Motor neuron (in vitro differentiated cells): ENCODE measurements at regions not wholly inside any gene's neighbourhood (a gene's known extent, or its start where the extent isn't known, plus 50 kb on each side); places are given as distances from the start of the nearest gene placed in this dataset.
"Not testable (repeated sequence)": the region's sequence is repeated elsewhere in the genome, so short reads cannot be mapped to it uniquely, and the experiment has no call there.

Experiments
- ATAC-seq, 8 experiments: fragments of 200-7000 bp; cut with Tn5 transposase; replicated peaks in 6 of 8; 2 replicates each; pipeline ENCODE4 v1.8.0; 2021; ENCODE audit warnings: mild to moderate bottlenecking in 8 of 8, moderate library complexity in 8 of 8
- H3K27ac ChIP-seq, 2 donors: fragments of 250-450 bp; sonication (Bioruptor Pico); 2 replicates each; pipeline ENCODE4 v1.9.0; 2021; ENCODE audit warnings: antibody characterized with exemption in 2 of 2, mild to moderate bottlenecking in 2 of 2, moderate library complexity in 1 of 2
- H3K4me1 ChIP-seq, 2 donors: fragments of 250-450 bp; sonication (Bioruptor Pico); replicated peaks in 1 of 2; 2 replicates each; pipeline ENCODE4 v1.6.1; 2021; ENCODE audit warnings: antibody characterized with exemption in 2 of 2, mild to moderate bottlenecking in 2 of 2, moderate library complexity in 1 of 2
- H3K4me3 ChIP-seq, 5 donors: fragments of 250-450 bp; sonication (Bioruptor Pico); 2 replicates each; pipeline ENCODE4 v1.9.0; 2021; ENCODE audit warnings: antibody characterized with exemption in 5 of 5, mild to moderate bottlenecking in 5 of 5, moderate library complexity in 4 of 5
- WGBS, 10 experiments: fragments of 450-650 bp; shearing (Covaris generic); methylation state at CpG; one replicate each; pipeline ENCODE4 v1.0.0; 2022; 5-methylcytosine and 5-hydroxymethylcytosine counted together
- in situ Hi-C, 9 experiments: fragments of 400-800 bp; cut with MboI; loops; one replicate each; pipeline ENCODE4 v1.15.0; 2021; ENCODE audit warnings: low sequenced_read_pairs in 9 of 9, low pct_unique_long_range_greater_than_20kb in 2 of 9; ENCODE audit not compliant: unreplicated experiment in 9 of 9

DNA sequence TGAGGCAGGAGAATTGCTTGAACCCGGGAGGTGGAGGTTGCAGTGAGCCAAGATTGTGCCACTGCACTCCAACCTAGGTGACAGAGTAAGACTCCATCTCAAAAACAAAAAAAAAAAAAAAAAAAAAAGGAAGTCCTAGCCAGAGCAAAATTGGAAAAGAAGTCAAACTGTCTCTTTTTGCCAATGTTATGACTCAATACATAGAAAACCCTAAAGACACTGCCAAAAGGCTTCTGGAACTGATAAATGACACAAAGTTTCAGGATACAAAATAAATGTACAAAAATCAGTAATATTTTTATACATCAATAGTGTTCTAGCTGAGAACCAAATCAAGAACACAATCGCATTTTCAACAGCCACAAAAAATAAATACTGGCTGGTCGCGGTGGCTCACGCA is 82.5 kb upstream of the COL8A1 start:
- WGBS, 10 experiments: 33 to 100% (median 93%) methylated on average over 1 to 5 of the region's 5 CpGs; no CpG with 5 or more reads in 2 of the 10 experiments
- in situ Hi-C loops, ATAC-seq, H3K4me3 ChIP-seq, H3K27ac ChIP-seq, H3K4me1 ChIP-seq: not testable (repeated sequence)

DNA sequence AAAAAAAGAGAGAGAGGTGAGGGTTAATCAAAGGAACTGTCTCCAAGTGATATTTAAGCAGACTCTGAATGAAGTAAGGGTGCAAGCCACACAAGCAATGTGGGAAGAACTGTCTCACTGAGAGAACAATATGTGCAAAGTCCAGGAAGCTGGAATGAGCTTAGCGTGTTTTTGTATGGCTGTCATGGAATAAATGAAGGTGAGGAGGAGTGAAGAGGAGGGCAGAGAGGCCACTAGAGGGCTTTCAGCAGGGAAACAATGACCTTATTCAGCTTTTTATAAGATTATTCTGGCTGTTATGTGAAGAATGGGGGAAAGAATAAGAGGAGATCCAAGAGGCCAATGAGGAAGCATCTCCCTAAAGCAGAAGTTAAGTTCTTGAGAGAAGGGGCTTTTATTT is 86.9 kb upstream of the COL8A1 start:
- in situ Hi-C loops: no loop called here
- Histone ChIP-seq H3K4me1 (no peaks in the 10 kb centered on the region), H3K27ac (no peak overlapping the region), H3K4me3 (no peak overlapping the region)
- no peak for ATAC-seq
- WGBS, 10 experiments: 20 to 100% (median 75%) methylated on average over 1 of the region's 1 CpG; no CpG with 5 or more reads in 4 of the 10 experiments

DNA sequence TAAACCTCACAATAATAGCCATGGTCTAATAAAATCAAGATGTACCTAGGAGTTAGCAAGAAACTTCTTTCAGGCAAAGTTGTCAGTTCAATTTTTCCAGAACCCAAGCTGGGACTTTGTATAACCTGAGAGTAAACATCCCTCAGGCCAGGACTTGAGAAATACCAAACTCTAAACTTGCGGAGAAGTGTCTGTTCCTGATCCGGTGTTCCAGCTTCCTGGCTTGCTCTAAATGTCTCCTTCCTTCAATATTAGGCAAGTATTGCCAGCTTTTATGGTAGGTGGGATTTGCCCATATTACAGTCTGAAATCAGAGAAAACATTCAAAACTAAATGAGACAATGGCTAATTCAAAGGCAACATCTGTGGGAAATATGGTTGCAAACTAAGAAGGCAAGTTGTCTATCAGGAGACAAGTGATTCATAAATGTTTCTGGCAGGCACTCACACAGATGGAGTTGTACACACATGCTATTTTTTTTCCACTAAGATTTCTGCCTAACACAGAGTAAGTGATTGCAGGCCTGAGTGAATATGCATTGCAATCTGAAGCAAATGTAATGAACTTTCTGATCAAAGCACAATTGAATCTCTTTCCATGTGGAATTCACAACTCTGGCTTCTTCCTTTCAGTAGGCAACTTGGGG is 88.3 kb upstream of the COL8A1 start:
- 20 to 100% (median 80%) methylated on average over 1 to 2 of the region's 2 CpGs; no CpG with 5 or more reads in 5 of the 10 experiments for WGBS, 10 experiments
- in situ Hi-C loops: no loop called here
- Histone ChIP-seq H3K4me1 (no peaks in the 10 kb centered on the region), H3K4me3 (no peak overlapping the region), H3K27ac (no peak overlapping the region)
- peak in 3 of 8 experiments; percentile 73 to 97 (median 82) for ATAC-seq

DNA sequence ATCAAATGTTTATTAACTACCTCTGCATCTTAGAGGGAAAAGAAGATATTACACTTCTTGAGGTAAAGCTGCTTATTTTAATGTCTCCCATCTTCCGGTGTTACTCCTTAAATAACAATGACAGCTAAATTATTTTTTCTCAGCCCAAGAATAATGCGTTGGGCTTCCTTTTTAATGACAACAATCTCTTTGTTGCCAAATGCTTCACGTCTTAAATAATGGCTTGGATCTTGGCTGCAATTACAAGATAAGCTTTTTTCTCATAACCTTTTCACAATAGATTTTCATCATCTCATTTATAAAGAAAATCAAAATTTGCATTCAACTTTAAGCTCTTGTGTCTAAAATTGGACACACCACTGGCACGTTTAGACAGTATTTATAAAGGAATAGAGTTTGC is 89.2 kb upstream of the COL8A1 start:
- Histone ChIP-seq H3K4me1 (no peaks in the 10 kb centered on the region), H3K4me3 (no peak overlapping the region), H3K27ac (no peak overlapping the region)
- ATAC-seq: no peak
- in situ Hi-C loops: no loop called here
- 54 to 93% (median 68%) methylated on average over 2 to 4 of the region's 4 CpGs for WGBS, 10 experiments

DNA sequence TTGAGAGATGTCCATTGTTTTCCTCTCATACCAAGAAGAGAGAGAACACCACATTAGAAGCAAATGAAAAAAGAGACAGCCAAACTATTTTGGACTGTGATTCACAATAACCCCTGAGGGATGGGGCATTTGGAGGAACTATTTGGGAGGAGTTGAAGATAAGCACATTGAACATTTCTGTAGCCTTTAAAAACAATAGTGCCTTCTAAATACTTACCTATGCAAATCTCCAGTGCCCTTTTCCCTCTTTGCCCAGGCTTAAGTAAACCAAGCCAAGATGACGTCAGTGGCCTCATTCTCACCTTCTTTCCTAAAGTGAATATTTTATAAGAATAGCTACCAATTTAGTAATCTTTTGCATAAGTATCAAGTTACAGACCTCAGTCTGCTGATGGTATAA is 89.7 kb upstream of the COL8A1 start:
- 80 to 100% (median 83%) methylated on average over 1 of the region's 1 CpG; no CpG with 5 or more reads in 5 of the 10 experiments for WGBS, 10 experiments
- Histone ChIP-seq H3K4me1 (no peaks in the 10 kb centered on the region), H3K27ac (no peak overlapping the region), H3K4me3 (no peak overlapping the region)
- in situ Hi-C loops: no loop called here
- ATAC-seq: no peak

DNA sequence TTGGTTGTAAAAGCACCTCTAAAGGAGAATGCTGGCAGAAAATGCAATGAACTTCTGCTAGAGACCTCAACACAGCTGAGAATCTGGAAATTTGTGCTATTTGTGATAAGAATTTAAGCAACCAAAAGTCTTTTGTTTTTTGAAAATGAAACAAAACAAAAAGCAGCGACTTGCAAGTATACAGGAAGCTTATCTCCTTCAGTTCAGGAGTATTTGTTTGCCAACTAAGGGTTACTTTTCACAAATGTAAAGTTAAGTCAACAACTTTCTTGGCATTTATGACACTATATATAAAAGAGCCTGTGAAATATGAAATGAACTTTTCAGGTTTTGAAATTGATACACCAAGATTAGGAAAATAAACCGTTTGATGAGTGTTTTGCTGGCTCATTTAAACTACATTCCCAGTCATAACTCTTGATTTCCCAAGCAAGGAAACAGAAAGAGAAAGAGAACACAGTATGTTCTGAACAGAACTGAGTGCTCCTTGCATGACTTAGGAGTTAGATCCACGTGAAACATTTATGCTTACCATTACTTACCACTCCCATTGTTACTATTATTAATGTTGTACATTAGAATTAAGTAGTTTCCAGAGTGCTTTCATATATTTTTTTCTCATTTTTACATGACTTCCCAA is 92.3 kb upstream of the COL8A1 start:
- 25 to 62% (median 48%) methylated on average over 2 to 3 of the region's 3 CpGs for WGBS, 10 experiments
- Histone ChIP-seq H3K27ac (no peak overlapping the region), H3K4me3 (no peak overlapping the region), H3K4me1 (no peaks in the 10 kb centered on the region)
- in situ Hi-C loops: no loop called here
- ATAC-seq: no peak

DNA sequence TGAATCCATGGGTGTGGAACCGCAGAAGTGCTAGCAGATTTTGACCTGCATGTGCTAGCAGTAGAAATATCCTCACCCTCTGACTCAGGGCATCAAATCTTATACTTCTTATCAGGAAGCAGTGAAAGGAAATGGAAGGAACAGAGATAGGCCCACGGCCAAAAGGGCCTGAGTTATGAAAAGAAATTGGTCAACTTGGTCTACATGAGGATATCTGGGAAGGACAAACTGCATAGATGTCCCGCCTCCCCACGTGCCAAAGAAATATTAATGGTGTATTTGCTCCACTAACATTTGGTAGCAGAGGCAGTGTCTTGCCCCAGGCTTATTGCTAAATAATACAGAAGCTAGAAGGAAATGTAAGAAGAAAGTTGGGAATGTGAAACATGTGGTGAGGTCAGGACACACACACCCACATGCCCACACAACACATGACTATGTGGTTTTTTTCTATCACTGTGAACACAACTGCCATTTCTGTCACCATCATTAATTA is 93.6 kb upstream of the COL8A1 start:
- Histone ChIP-seq H3K27ac (no peak overlapping the region), H3K4me1 (no peaks in the 10 kb centered on the region), H3K4me3 (no peak overlapping the region)
- 7 to 95% (median 73%) methylated on average over 1 to 4 of the region's 4 CpGs; no CpG with 5 or more reads in 1 of the 10 experiments for WGBS, 10 experiments
- in situ Hi-C loops: no loop called here
- ATAC-seq: peak in 3 of 8 experiments; percentile 93 to 95 (median 94)

DNA sequence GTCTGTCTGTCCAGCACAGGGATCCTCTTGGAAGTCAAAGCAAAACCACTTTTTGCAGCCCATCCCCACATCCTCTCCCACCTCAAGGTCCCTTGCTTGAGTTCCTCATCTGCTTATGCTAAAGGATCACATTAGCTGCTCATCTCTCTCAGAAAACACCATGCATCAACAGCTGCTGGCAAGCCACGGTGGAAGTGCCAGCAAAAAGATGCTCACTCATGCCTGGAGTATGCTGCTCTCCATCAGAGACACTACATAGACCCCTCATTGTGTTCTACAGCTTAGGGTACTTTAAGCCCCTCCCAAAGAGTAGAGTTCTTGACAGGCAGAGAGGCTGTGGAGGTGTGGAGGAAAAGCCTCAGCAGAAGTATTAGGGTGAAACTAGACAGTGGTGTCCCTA is 94.6 kb upstream of the COL8A1 start:
- Histone ChIP-seq H3K27ac (no peak overlapping the region), H3K4me3 (no peak overlapping the region), H3K4me1 (no peaks in the 10 kb centered on the region)
- in situ Hi-C loops: no loop called here
- ATAC-seq: no peak
- WGBS, 10 experiments: 0% methylated on average over 1 of the region's 1 CpG; no CpG with 5 or more reads in 8 of the 10 experiments

DNA sequence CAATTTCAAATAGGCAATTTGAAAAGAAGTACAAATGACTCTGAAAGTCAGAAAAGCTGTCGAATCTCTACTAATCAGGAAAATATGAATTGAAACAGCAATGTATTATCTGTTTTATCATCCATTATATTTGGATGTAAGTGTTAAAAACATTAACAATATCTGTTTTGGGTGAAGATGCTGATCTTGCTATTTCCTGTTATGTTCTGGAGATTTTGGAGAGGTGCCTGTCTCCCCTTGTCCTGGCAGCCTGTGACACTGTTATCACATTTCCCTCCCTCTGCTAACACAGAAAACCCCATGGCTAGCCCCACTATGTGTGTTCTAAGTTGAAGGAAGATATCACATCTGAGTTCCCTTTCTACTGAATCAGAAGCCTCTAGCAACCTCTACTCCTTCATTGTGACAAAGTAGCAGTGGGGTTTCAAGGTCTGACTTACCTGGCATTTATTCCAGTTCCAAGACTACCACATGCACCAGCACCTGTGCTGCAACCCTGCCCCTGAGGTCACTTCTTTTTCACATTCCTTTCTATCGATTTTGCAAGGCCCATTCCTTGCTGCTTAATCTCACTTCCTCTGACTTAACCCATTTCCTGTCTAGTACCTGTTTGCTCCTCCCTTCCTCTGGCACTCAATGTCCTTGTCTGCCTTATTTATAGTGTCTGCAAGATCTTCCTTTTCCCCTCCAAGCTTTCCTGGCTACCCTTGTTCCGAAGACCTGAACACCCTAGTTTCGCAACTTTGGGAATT is 95.5 kb upstream of the COL8A1 start:
- H3K4me1 ChIP-seq: no peaks in the 10 kb centered on the region
- no peak for ATAC-seq
- no peak overlapping the region for H3K27ac ChIP-seq
- 39 to 92% (median 70%) methylated on average over 2 to 4 of the region's 4 CpGs for WGBS, 10 experiments
- in situ Hi-C loops: no loop called here
- H3K4me3 ChIP-seq: no peak overlapping the region

DNA sequence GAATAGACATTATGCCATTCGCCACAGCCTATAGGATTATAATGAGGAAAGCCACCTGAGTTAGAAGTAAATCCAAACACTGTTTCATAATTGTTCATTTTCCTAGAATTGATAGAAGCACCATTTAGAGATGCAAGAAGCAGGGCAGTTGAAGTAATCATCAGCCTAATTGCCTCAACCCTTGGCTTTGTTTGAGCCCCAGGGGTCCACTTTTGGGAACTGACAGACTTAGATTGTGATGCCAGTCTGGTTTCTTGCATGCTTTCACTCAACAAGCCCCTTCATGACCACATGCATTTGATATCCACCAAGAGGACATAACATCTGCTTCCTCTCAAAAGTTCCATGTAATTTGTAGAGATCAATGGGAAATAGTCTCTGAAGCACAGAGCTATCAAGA is 97.2 kb upstream of the COL8A1 start:
- Histone ChIP-seq H3K4me1 (no peaks in the 10 kb centered on the region), H3K27ac (no peak overlapping the region), H3K4me3 (no peak overlapping the region)
- WGBS, 10 experiments: 63 to 100% (median 92%) methylated on average over 1 of the region's 1 CpG; no CpG with 5 or more reads in 5 of the 10 experiments
- ATAC-seq: no peak
- in situ Hi-C loops: no loop called here

DNA sequence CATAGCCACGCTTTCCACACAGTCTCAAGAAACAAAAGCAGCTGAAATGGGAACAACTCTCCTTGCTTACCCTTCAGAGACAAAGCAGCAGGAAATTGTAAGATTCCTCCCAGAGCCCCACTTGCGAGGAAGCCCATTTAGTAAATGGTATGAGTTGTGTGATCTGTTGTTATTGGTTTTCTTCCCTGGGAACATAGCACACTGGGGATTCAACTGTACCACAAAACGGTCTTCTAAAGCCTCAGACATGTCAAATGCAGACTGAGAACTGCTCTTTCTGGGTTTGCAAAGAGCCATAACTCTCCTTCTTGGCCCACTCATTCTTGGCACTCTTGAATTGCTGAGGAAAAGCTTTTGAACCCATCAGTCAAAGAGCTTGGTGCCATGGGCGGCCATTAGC is 101.0 kb upstream of the COL8A1 start:
- H3K4me1 ChIP-seq: no peaks in the 10 kb centered on the region
- 59 to 100% (median 82%) methylated on average over 1 to 4 of the region's 4 CpGs for WGBS, 10 experiments

DNA sequence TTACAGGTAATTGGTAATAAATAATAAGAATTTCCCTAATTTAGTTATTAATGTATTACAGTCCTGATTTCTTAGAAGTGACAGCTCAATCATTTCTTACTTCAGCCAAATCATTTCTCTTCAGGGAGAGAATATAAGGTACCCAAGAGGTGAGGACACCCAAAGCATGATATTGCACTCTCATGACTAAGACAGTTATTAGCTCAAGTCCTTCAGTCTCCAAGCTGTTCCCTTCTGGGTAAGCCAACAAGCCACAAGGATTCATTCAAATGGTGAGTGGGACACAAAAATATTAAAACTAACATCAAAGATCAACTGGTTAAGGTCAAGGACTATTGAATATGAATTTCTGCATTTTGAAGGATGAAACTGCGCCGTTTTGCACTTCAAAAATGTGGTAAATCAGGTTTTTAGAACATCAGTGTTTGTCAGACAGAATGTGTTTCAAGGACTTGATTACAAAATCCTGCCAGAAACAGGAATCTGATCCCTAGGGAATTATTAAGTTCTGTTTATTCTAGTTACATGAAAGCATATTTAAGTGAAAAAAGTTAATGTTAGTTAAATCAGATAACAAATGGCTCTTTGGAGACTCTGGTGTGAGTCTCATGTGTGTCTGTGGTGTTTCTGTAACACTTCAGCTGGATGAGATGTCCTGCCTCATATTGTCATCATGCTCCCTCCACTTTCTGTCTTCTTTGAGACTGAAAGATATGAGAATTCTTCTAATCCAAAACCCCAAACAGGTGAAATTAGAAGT is 101.7 kb upstream of the COL8A1 start:
- H3K4me3 ChIP-seq: no peak overlapping the region
- ATAC-seq: no peak
- no peak overlapping the region for H3K27ac ChIP-seq
- in situ Hi-C loops: no loop called here
- WGBS, 10 experiments: 50 to 100% (median 83%) methylated on average over 2 of the region's 2 CpGs; no CpG with 5 or more reads in 1 of the 10 experiments
- no peaks in the 10 kb centered on the region for H3K4me1 ChIP-seq

More for the DNA sequence above, 101.0 kb upstream of the COL8A1 start:
- in situ Hi-C loops: no loop called here
- H3K4me3 ChIP-seq: no peak overlapping the region
- no peak for ATAC-seq
- no peak overlapping the region for H3K27ac ChIP-seq
